ENCODE measurements at regions not wholly inside any gene's neighbourhood (a gene's known extent, or its start where the extent isn't known, plus 50 kb on each side); places are given as distances from the start of the nearest gene placed in this dataset.
"Not testable (repeated sequence)": the region's sequence is repeated elsewhere in the genome, so short reads cannot be mapped to it uniquely, and the experiment has no call there.

DNA sequence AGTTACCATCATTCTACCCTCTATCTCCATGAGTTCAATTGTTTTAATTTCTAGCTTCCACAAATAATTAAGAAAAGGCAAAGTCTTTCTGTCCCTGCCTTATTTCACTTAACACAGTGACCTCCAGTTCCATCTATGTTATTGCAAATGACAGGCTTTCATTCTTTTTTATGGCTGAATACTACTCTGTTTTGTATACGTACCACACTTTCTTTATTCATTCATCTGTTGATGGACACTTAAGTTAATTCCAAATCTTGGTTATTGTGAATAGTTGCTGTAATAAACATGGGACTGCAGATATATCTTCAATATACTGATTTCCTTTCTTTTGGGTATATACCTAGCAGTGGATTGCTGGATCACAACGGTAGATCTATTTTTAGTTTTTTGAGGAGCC is 314.1 kb downstream of the SV2B start:
- no peak for DNase-seq (ENCODE audit: low spot score)

DNA sequence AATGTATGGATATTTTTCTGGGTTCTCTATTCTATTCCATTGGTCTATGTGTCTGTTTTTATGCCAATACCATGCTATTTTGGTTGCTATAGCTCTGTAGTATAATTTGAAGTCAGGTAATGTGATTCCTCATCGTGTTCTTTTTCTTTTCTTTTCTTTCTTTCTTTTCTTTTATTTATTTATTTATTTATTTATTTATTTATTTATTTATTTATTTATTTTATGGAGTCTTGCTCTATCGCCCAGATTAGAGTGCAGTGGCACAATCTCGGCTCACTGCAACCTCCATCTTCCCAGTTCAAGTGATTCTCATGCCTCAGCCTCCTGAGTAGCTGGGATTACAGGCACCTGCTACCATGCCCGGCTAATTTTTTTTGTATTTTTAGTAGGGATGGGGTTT is 315.2 kb downstream of the SV2B start:
- not testable (repeated sequence) for DNase-seq (ENCODE audit: low spot score)

DNA sequence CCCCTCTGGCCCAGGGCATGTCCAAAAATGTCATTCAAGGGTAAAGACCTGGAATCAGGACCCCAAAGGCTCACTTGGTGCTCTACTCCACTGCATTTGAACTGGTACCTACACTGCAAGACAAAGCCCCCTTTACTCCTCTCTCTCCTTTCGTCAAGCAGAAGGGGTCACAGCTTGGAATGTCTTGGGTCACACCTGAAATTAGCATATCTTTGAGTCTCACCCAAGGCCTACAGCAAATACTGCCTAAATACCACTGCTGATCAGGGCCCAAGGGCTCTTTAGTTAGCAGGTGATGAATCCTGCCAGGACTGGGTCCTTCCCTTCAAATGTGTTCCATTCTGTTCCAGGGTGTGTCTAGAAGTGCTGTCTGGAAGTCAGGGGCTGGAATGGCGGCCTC is 320.6 kb downstream of the SV2B start:
- no peak for DNase-seq (ENCODE audit: low spot score)

DNA sequence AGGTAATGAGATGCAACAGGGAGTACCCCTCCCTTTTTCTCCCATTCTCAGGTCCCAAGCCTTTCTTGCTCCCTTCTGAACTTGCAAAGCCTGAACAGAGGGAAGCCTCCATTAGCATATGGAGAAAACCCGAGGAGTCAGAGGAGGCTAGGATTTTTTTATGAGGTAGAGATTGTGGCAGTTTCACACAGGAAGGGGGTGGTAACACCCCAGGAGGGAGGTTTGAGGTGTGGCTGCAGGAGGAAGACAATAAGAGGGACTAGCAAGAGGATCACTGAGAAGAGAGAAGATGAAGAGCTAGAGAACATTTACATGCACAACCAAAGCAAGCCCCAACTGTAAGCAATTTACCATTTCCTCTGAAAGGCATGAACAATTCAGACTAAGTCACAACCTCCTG is 322.7 kb downstream of the SV2B start:
- DNase-seq (ENCODE audit: low spot score) = no peak

DNA sequence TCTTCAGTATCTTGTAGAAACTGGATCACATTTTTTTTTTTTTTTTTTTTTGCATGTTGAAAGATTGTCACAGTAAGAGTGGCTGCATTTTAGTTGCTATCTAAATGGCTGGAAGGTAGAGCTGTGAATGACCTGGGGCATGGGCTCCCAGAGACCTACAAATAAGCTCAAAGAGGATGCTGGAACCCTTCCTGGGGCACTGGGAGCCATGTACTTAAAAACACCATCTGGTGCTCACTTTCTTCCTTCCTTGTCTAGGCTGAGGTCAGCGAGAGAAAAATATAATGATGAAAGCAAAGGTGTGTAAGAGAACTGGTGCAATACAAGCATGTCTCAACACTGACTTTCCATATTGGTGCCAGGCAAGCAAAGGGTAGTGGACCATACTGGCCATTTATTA is 323.9 kb downstream of the SV2B start:
- DNase-seq (ENCODE audit: low spot score) = no peak

DNA sequence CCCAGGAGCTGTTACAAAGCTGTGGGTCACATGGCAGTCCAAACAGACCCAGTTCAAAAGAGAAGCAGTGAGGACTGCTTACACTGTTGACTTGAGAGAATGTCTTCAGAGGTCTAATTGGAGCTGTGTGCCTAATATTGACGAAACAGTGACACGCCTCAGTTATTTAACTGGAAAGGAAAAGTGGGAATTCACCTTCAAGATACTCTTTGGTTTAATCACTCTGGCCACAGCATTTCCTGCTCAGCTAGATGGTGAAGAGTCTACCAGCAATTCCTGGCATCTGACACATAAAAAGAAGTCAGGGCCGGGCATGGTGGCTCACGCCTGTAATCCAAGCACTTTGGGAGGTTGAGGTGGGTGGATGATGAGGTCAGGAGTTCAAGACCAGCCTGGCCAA is 326.4 kb downstream of the SV2B start:
- no peak for DNase-seq (ENCODE audit: low spot score)

DNA sequence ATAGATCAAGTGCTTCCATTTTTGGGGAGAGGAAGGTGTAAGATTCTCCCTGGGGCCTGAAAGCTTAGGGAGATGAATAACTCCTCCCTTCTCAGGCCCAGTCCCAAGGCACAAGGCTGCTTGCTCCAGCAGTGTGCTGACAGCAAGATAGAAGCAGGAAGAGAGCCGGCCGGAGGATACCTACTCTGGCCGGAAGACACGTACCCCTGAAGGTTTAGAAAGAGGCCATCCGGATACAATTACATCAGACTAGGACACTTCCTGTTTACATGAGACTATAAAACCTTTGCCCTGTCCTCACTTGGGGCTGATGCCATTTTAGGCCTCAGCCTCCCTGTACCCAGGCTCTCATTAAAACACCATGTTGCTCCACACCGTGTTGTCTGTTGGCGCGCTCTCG is 329.9 kb downstream of the SV2B start:
- no peak for DNase-seq (ENCODE audit: low spot score)

DNA sequence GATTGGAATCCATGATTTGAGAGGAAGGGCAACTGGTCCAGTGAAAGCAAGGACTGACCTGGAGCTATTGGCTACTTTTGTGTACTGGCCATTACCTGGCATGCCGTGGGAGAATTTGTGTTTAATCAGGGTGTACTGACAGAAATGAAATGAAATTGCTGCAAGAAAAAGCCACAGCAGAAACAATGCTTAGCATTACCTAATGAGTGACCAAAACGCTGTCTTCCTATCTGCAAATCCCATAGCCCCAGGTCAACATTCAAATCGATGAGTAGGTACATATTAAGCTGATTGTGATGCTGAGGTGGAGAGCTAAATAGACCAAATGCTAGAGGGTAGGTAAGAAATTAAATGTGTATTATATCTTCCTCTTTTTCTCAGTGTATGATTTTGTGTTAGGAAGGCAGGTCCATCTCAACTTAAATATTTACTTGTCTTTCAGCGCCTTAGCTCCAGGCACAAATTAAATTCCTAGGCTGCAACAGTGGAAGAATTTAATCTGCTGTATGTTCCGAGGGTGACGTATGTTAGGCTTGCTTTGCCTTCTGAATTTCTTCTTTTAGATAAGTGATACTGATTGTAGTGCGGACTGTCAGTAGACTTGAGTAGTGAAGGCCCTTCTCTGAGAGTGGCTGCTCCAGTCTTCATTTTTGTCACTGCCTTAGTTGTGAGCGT is 331.1 kb downstream of the SV2B start:
- no peak for DNase-seq (ENCODE audit: low spot score)

DNA sequence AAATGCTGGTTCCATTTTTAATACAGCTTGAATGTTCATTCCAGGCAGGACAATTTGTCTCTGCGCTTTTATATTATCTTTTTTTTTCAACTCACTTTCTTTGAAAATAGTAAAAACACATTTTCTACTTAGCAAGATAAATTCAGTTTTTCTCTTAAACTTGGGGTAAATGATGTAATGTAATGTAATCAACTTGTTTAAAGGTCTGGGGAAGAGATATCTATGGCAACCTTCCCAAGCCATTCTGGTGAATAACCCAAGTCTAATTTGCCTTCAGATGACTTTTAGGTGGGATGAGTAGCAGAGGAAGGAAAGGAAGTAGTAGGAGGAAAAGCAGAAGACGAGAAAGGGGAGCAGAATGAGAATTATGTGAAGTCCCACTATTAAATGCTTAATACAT is 335.1 kb downstream of the SV2B start:
- no peak for DNase-seq (ENCODE audit: low spot score)

DNA sequence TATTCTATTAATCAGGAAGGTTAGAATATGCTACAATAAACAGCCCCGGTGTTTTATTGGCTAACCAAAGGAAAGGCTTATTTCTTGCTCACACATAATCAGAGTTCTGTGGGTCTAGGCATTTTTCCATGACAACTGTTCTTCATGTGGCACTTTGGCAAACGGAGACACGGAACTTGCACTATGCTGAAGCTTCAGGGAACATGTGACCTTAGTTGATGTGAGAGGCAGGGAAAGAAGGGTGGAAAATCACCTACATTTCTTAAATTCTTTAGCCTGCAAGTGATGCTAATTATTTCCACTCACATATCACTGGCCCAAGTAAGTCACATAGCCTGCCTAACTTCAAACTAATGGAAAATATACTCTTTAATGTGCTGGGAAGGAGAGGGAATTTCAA is 344.6 kb downstream of the SV2B start:
- no peak for DNase-seq (ENCODE audit: low spot score)

DNA sequence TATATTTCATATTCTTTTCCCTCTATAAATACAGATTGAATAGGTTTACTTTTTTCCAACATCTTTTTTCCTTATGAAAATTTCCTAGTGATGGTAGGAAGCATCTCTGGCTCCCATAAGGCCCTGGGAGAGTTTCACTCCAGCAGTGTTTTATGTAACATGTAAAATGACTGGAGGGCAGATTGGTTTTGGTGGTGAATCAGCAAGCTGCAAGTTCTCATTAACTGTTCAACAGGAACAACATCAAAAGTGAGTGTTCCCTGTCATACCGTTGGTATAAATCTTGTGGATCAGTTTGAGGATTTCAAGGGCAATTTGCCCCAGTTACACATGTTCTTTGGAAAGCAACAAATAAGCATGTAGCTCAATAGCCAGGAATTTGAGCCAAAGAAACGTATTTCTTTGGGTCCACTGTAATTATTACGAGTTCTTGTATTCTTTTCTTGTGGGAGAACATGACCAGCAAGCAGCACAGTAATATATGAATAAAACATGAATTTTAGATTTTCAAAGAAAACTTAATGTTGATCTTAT is 345.7 kb downstream of the SV2B start:
- no peak for DNase-seq (ENCODE audit: low spot score)

DNA sequence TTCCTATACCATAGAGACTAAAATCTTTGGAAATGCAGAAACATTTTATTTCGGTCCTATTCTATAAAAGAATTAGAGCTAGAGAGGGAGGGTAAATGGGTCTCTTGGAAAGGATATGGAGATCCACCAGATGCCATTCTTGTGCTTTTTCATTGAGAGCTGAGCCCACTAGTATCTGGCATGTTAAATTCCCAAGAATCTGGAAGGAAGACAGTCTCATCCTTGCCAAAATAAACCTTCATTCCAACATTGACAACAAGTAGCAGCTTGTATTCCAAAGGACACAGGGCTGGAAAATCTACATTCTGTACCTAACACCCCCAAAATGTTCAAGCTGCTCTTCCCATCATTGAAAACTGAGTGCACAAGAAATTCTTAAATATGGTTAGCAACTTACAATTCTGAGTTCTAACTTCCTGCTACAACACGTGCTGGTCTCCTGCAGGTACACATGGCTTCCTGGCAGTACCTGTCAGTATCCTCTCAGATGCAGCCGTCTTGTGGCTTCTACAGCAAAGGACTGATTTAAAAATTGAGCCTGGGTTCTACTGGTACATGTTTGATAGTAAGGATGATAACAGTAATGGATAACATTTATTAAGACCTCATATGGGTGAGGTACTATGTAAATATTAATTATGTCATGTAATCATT is 348.1 kb downstream of the SV2B start:
- DNase-seq (ENCODE audit: low spot score) = no peak

DNA sequence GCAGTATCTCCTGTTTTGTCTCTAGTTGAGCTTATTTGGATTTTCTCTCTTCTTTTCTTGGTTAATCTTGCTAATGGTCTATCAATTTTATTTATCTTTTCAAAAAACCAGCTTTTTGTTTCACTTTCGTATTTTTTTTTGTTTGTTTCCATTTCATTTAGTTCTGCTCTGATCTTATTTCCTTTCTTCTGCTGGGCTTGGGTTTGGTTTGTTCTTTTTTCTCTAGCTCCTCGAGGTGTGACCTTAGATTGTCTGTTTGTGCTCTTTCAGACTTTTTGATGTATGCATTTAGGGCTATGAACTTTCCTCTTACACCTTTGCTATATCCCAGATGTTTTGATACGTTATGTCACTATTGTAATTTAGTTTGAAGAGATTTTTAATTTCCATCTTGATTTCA is 353.3 kb downstream of the SV2B start:
- DNase-seq (ENCODE audit: low spot score) = not testable (repeated sequence)

DNA sequence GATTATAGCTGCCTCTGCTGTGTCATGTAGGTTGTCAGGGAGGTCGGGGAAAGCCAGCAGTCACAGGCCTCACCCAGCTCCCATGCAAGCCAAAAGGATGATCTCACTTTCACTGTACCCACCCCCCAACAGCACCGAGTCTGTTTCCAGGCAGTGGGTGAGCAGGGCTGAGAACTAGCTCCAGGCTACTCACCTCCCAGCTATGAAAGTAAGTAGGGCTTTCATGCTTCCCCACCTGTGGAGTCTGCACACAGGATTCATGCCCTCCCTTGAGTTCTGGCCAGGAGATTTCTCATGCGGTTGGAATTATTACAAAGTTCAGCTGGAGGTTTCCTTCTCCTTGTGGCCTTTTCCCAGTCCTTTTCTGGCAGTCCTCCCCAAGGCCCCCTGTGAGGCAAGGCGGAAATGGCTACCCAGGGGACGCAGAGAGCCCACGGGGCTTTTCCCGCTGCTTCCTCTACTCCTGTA is 356.2 kb downstream of the SV2B start:
- no peak for DNase-seq (ENCODE audit: low spot score)

DNA sequence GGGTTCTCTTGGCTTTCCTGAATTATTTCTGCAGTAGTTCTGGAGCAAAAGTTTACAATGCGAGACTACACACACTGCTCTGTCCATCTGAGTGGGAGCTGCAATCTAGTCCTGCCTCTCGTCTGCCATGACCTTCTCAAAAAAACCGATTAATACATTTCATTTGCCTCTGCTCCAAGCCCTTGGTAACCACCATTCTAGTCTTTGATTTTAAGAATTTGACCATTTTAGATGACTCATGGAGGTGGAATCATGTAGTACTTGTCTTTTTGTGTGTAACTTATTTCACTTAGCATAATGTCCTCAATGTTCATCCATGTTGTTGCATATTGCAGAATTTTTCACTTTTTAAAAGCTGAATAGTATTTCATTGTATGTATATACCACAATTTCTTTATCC is 356.9 kb downstream of the SV2B start:
- DNase-seq (ENCODE audit: low spot score) = no peak

DNA sequence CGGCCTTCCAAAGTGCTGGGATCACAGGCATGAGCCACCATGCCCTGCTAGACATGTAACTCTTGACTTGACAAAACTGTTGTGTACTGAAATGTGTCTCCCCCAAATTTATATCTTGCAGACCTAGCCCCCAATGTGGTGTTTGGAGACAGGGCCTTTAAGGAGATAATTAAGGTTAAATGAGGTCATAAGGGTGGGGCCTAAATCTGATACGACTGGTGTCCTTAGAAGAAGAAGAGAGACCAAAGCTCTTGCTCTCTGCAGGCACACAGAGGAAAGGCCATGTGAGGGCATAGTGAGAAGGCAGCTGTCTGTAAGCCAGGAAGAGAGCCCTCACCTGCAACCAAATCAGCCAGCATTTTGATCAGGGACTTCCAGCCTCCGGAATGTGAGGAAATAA is 361.3 kb downstream of the SV2B start:
- no peak for DNase-seq (ENCODE audit: low spot score)

DNA sequence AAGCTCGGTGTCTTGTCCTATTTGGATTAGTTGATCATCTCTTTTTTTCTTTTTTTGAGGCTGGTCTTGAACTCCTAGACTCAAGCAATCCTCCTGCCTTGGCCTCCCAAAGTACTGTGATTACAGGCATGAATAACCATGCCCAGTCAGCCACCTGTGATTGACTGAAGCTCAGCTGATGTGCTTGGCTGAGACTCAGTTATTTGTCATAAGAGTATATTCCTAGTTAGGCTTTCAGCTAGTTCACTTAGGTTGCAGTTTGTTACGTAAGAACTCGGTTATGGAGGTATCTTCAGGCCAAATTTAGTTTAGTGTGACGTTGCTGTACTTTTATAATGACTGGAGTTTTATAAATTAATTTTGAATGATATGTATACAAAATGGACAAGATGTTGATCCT is 365.0 kb downstream of the SV2B start:
- DNase-seq (ENCODE audit: low spot score) = no peak

DNA sequence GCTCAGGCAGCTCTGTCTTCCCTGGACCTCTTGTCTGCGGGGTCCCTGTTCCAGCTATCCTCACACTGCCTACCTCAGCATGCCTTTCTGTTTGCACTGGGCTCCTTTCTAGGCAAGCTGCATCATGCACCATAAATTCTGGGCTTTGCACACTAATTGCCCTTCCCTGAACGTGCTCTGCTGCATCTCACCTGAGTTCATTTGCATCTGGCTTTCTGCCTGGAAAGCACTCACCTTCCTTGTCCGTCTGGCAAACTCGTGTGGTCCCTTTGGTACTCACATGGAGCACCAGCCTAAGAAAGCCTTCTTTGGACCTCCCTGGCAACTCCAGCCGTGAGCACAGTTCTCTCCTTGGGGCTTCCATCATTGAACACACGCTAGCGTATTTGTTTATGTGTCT is 365.6 kb downstream of the SV2B start:
- no peak for DNase-seq (ENCODE audit: low spot score)

DNA sequence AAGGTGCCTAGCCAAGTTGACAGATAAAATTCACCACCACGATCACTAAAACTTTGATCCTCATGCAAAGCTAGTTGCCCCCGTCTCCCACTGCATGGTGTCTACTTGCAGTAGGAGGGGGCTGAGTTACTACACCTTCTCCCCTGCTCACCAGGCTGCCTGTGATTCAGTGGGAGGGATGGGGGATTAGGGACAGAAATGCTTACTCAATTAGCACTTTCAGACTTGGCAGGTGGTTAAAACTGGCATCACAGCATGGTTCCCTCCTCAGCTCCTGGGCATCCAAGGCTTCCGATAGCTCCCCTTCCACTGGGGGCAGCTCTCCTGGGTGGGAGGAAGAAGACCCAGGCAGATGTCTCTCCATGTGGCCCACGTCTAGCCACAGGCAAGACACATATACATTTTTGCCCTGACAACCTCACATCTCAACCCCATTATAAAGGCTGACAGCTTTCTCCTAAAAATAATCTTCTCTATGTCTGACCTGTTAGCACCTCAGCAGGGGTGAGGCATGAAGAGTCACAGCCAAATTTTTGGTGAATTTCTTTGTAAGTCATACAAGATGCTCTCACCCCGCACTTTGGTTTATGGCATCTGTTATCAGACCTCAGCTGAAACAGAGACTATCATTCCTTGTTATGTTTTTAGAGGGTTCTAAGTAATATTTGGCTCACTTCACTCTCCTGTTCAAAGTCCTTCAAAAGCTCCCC is 369.0 kb downstream of the SV2B start:
- DNase-seq (ENCODE audit: low spot score) = no peak

DNA sequence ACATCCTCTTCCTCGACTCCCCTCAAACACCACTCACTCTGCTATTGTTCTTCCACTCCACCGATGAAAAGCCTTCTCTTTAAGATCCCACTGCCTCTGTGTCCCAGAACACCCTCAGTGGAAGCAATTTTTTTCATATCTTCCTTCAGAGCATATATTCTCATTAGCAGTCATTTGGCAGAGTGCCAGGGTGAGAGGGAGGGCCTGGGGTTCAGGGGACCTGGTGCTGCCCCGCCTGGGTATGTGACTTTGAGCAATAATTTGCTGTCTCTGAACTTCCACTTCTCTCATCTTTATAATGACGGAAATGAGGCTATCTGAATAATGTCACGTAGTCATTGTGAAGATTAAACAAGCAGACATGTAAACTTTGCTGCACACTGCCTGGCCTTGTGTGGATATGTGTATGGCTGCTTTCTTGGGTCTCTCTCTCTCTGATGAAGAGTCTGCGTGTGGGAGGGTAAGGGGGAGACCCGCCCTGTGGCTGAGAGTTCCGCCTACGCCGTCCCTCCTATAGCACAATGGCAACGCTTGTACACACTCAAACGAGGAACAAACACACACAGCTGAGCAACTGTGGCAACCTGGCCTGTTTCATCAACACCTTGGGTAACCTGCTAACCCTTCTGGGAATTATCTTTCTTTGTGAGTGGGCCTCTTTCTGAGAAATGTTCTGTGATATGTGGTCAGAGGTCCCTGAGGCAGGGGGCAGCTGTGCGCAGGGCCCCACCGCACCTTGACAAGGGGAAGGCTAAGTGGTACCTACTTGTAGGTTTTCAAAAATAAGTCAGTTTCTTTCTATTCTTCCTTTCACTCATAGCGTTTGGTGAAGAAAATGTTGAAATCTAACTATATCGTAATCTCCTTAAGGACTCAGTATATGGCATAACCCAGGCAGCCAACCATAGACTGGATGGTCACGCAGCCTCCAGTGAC is 369.8 kb downstream of the SV2B start:
- no peak for DNase-seq (ENCODE audit: low spot score)

DNA sequence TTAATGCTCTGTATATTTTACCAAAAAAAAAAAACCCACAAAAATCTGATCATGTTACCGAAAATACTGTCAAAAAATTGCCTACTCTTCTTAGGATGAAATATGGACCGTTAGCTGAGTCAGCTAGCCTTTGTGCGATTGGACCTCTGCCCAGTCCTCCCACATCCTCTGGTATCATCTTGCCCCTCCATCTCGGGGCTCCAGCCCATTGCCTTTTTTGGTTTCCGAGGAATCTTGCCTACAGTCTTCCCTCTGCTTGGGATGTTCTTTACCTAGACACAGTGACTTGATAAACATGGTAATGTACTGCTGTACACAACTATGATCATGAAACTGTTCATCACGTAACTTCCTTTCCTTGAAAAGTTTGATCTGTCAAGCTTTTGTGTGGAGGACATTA is 371.4 kb downstream of the SV2B start:
- DNase-seq (ENCODE audit: low spot score) = no peak

DNA sequence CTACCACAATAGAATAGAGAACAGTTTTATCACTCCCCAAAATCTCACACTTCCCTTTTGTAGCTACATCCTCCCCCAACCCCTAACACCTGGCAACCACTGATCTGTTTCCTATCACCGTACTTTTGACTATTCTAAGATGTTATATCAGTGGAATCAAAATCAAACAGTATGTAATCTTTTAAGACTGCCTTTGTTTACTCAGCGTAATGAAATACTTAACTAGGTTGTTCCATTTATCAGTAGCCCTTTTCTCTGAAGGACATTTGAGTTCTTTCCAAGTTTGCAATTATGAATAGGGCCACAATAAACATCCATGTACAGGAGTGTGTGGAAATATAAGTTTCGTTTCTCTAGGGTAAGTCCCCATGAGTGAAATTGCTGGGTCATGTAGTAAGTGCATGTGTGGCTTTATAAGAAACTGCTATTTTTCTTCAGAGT is 372.3 kb downstream of the SV2B start:
- no peak for DNase-seq (ENCODE audit: low spot score)

Data from NAMALWA (cell line).